T-helper 1 cell treated with Interleukin-12 subunit alpha and Interleukin-12 subunit beta and Interleukin-4 antibody, amounts not matched to agents 30 μg/mL and 1 μg/mL, for 36 hours (primary cell): ENCODE measurements at regions not wholly inside any gene's neighbourhood (a gene's known extent, or its start where the extent isn't known, plus 50 kb on each side); places are given as distances from the start of the nearest gene placed in this dataset.

Source experiments
- H3K27ac Mint-ChIP-seq: one replicate; pipeline ENCODE4 v1.8.0; 2021; ENCODE audit warnings: mild to moderate bottlenecking, mixed read lengths
- H3K27me3 Mint-ChIP-seq: one replicate; pipeline ENCODE4 v1.8.0; 2021; ENCODE audit warnings: low read depth, mixed read lengths
- H3K36me3 Mint-ChIP-seq: one replicate; pipeline ENCODE4 v1.8.0; 2021; ENCODE audit warnings: low read depth, mixed read lengths
- H3K4me1 Mint-ChIP-seq: one replicate; pipeline ENCODE4 v1.8.0; 2021; ENCODE audit warnings: low read depth, mixed read lengths
- H3K4me3 Mint-ChIP-seq: one replicate; pipeline ENCODE4 v1.8.0; 2021; ENCODE audit warnings: mild to moderate bottlenecking, moderate library complexity, mixed read lengths
- H3K9me3 Mint-ChIP-seq: one replicate; pipeline ENCODE4 v1.8.0; 2021; ENCODE audit warnings: mixed read lengths

DNA sequence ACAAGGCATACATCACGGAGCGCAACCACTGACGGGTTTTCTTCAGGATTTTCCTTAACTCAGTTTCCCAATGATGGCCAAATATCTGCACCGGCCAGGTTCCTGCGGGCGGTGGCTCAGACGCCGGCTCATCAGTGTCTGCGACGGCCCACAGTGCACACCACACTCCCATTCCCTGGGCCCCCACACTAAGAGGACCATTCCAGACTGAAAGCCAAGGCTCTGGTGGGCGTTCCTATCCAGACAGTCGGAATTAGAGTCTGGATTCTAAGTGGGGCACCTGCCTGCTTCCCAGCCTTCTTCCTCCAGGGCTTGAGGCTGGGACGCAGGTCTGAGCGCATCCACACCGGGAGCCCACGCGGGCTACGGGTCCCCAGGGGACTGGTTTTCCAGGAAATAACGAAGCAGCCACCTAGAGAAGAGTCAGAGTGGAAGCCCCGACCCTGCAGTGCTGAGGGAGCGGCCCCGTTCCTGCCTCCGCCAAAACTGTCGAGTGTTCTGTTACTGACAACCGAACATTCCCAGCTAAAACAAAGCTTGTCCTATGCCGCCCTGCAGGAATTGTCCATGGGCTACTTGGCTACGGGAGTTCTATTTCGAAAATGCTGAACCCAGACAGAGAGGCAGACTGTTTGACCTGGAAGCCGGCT is 75.3 kb downstream of the TMEM18 start:
- Mint-ChIP-seq H3K27ac (no peak overlapping the region), H3K4me3 (no peak overlapping the region), H3K27me3 (no peaks in the 10 kb centered on the region), H3K4me1 (no peaks in the 10 kb centered on the region), H3K36me3 (no peaks in the 10 kb centered on the region), H3K9me3 (no peaks in the 10 kb centered on the region)

DNA sequence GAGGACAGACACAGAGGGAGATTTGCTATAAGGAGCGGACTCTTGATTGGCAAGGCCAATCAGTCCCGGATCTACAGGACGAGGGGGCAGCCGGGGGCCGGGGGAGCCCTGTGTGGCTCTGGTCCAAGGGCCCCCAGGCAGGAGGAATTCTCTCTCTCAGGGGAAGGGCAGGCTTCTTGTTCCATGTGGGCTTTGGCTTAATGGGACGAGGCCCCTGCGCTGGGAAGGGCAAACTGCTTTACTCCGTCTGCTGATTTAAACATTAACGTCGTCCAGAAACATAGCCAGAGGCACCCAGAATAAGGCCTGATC is 75.9 kb downstream of the TMEM18 start:
- no peaks in the 10 kb centered on the region for H3K27me3 Mint-ChIP-seq
- H3K4me3 Mint-ChIP-seq = no peak overlapping the region
- no peaks in the 10 kb centered on the region for H3K4me1 Mint-ChIP-seq
- H3K27ac Mint-ChIP-seq = no peak overlapping the region
- H3K9me3 Mint-ChIP-seq = no peaks in the 10 kb centered on the region
- no peaks in the 10 kb centered on the region for H3K36me3 Mint-ChIP-seq

DNA sequence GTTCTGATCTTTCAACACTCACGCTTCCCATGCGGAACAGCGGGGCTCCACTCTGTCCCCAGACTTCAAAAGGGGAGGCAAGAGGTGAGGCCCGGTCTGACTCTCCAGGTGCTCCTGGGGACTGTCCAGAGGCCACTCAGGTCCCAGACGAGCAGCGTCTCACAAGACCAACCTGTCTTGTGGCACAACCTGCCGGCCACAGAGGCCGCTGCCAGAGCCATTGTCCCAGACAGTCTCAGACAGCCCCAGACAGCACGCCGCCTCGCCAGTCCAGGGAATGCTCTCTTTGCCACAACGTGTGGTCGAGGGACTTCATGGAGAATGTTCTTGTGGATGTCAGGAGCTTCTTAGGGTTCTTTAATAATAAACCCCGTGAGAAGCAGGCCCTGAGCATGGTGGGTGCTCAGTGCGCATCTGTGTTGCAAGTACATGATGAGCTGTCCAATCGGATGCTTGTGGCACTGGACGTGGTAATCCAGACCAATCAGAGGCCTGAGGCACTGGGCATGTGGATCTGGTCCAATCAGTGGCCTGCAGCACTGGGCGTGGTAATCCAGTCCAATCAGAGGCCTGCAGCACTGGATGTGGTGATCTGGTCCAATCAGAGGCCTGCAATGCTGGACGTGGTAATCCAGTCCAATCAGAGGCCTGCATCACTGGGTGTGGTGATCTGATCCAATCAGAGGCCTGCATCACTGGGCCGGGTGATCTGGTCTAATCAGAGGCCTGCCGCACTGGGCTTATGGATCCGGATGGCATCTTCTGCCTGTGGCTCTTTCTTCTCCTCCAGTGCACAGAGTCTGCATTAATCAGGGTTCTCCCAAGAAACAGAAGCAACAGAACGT is 76.4 kb downstream of the TMEM18 start:
- Mint-ChIP-seq H3K36me3 (no peaks in the 10 kb centered on the region), H3K4me1 (no peaks in the 10 kb centered on the region), H3K27ac (no peak overlapping the region)

DNA sequence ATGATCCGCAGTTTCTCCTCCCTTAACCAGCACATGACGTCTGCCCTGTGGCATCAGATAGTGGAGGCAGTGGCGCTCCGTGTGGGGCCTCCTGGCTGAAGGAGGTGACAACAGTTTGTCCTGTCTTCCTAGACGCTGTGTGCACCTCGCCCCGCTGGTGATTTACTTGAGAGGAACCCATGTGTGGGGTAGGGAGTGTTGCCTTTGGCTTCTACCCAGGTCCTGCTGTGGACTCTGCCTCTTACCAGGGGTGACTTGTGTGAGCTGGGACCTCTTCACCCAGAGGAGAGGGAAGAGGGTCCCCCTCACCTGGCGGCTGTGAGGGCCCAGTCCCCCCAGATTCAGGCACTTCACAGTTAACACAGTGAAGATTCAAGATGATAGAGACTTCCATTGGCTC is 77.6 kb downstream of the TMEM18 start:
- Mint-ChIP-seq H3K9me3 (no peaks in the 10 kb centered on the region), H3K27ac (no peak overlapping the region), H3K4me1 (no peaks in the 10 kb centered on the region), H3K27me3 (no peaks in the 10 kb centered on the region), H3K36me3 (no peaks in the 10 kb centered on the region), H3K4me3 (no peak overlapping the region)

More for the DNA sequence above, 76.4 kb downstream of the TMEM18 start:
- H3K27me3 Mint-ChIP-seq = no peaks in the 10 kb centered on the region
- H3K9me3 Mint-ChIP-seq = no peaks in the 10 kb centered on the region
- H3K4me3 Mint-ChIP-seq = no peak overlapping the region

DNA sequence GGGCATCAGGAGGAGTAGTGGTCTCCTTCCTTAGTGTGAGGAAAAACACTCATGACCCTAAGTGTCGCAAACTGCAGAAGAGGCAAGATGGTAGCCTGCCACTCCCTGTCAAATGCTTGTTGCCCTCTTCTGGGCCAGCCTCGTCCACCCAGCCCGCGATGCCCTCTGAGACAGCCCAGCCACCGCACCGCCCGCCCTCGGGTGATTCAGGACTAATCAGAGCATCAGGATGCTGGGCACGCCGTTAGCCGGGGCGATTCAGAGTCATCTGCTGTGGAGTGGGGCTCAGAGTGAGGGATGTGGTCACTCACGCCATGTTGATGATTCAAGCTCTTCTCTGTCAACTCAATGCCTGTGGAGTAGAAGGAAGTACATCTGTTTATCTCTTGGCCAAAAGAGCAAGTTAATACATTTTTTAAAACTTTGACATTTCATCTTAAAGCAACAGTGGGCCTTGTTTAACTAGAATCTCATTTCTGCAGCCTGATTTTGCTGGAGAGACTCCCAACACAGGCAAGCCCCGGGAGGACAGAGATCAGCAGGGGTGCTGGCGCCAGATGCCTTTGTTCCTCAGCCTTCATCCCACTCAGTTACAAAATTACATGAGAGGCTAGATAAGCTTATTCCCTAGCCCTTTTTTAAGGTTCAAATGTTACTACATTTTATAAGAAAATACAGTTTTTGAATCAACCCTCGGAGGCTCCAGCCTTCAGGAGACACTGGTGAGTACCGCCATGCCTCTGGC is 79.0 kb downstream of the TMEM18 start:
- no peaks in the 10 kb centered on the region for H3K36me3 Mint-ChIP-seq
- H3K27me3 Mint-ChIP-seq = no peaks in the 10 kb centered on the region
- H3K9me3 Mint-ChIP-seq = no peaks in the 10 kb centered on the region
- no peaks in the 10 kb centered on the region for H3K4me1 Mint-ChIP-seq
- no peak overlapping the region for H3K4me3 Mint-ChIP-seq
- no peak overlapping the region for H3K27ac Mint-ChIP-seq

DNA sequence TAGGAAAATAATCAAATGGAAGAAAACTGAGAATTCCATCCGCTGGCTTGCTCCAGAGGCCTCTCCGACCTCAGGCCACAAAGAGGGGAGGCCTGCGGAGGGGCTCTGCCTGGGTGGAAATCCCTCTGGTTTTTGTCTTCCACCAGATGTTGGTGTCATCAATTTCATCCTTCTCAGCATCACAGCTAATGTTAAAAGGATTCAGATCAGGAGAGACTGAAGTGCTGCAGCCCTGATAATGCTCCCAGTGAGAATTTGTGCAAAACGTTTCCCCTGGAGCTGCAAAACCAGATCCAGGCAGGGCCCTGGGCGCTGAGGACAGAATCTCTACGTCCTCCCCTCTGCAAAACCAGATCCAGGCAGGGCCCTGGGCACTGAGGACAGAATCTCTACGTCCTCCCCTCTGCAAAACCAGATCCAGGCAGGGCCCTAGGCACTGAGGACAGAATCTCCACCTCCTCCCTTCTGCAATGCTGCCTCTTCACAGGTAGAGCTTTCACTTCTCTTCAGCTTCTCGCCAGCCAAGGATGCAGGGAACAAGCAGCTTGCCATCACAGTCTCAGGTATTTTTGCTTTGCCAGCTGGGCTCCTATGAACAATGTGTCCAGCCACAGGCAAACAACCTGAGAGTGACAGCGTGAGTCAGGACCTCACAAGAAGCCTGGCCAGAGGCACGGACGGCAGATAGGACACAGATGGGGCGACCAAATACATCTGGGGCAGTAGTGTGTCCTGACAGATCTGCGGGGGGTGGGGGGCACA is 81.2 kb downstream of the TMEM18 start:
- peaks cover 6% of the 10 kb centered on the region for H3K27me3 Mint-ChIP-seq
- no peaks in the 10 kb centered on the region for H3K9me3 Mint-ChIP-seq
- no peak overlapping the region for H3K27ac Mint-ChIP-seq
- no peaks in the 10 kb centered on the region for H3K4me1 Mint-ChIP-seq
- H3K4me3 Mint-ChIP-seq = no peak overlapping the region
- H3K36me3 Mint-ChIP-seq = no peaks in the 10 kb centered on the region

DNA sequence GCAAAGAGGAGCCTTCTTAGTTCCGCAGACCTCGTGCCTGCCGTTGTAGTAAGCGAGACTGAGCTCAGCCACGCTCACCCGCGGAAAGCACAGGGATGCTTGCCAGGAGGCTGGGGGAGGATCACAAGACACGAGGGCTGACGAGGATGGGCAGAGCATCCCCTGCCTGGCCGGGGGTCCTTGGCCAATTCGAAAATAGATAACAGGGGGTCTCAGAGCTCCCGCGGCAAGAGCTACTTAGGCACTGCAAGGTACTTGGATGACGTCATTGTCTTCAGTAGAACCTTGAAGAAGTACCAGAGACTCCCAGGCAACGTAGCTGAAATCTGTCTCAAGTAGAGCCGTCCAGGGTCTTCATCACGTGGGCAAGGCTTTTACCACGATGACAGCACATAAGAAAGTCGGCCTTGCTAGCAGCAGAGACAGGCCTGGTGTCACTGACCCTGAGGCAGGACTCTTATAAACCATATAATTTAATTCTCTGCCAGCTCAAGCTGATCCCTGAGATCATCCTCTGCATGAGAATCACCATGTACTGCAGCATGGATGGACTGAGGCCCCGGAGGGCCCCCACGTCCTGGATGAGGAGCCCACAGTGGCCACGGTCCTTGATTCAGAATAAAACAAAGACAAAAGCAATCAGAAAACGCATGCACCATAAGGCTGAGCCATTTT is 81.9 kb downstream of the TMEM18 start:
- Mint-ChIP-seq H3K27me3 (peaks cover 6% of the 10 kb centered on the region), H3K4me3 (no peak overlapping the region), H3K36me3 (no peaks in the 10 kb centered on the region), H3K27ac (no peak overlapping the region), H3K4me1 (no peaks in the 10 kb centered on the region), H3K9me3 (no peaks in the 10 kb centered on the region)

DNA sequence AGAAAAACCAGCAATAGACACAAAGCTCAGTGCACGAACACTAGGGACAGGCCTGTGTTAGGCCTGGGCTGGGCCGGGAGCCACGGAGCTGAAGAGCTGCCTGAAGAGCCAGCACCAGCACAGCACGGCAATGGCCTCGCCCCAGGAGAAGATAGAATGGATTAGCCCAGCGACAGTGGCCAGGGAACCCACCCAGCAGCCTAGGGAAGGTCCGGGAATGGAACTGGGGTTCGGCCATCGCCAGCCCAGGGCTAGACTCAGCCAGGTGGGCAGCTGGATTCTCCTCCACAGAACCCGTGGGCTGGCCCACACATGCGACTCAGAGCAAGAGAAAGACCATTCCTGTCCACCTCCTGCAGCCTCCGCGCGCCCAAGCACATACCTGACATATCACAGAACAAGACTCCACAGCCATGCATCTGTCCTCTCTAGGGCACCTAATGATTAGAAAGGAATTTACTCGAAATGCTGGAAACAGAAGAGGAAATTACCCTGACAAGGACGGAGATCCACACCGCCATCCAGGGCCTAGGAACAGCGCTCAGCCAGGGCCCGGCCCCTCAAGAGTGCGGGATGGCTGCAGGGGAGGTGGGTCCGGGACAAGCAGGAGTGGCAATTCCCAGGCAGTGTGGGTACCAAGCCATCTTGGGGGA is 82.8 kb downstream of the TMEM18 start:
- no peak overlapping the region for H3K27ac Mint-ChIP-seq
- H3K36me3 Mint-ChIP-seq = no peaks in the 10 kb centered on the region
- H3K4me3 Mint-ChIP-seq = no peak overlapping the region
- no peaks in the 10 kb centered on the region for H3K4me1 Mint-ChIP-seq
- peaks cover 6% of the 10 kb centered on the region for H3K27me3 Mint-ChIP-seq
- no peaks in the 10 kb centered on the region for H3K9me3 Mint-ChIP-seq

DNA sequence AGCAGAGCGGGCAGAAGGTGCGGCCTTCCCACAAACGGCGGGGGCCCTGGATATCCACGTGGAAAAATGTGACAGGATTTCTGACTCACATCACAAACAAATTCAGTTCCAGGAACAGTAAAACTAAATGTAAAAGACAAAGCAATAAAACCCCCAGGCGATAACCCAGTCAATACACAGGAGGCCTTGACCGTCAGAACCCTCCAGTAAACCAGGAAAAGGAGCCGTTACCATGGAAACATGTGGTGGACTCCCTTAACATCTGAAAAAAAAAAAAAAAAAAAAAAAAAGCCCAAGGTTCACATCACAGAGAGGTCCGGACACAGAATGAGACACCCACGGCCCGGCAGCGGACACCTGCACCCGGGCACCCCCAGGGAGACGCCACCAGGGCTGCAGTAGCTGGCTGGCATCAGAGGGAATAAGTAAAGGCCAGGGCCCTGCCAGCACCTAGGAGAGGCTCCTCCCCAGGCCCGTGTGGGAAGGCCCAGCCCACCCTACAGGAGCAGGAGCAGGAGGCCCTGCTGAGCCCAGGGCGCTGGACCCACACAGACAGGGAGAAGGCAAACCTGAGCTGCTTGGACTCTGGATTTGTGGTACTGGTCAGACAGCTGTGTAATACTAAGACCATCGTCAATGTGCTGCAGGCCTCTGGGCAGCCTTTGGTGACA is 83.7 kb downstream of the TMEM18 start:
- H3K9me3 Mint-ChIP-seq = no peaks in the 10 kb centered on the region
- no peak overlapping the region for H3K4me3 Mint-ChIP-seq
- no peaks in the 10 kb centered on the region for H3K4me1 Mint-ChIP-seq
- H3K36me3 Mint-ChIP-seq = no peaks in the 10 kb centered on the region
- H3K27me3 Mint-ChIP-seq = peaks cover 6% of the 10 kb centered on the region
- H3K27ac Mint-ChIP-seq = no peak overlapping the region

DNA sequence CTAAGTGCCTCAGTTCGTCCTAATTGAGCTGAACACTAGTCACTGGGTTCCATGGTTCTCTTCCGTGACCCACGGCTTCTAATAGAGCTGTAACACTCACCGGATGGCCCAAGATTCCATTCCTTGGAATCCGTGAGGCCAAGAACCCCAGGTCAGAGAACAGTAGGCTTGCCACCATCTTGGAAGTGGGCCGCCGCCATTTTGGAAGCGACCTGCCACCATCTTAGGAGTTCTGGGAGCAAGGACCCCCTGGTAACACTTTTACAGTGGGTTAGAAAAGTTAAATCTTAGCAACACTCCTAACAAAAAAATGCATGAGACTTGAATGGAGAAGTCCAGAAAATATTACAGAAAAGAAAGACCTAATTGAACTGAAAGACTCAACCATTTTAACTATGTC is 84.5 kb downstream of the TMEM18 start:
- Mint-ChIP-seq H3K27ac (no peak overlapping the region), H3K9me3 (no peaks in the 10 kb centered on the region), H3K27me3 (peaks cover 6% of the 10 kb centered on the region), H3K36me3 (no peaks in the 10 kb centered on the region), H3K4me3 (no peak overlapping the region), H3K4me1 (no peaks in the 10 kb centered on the region)

DNA sequence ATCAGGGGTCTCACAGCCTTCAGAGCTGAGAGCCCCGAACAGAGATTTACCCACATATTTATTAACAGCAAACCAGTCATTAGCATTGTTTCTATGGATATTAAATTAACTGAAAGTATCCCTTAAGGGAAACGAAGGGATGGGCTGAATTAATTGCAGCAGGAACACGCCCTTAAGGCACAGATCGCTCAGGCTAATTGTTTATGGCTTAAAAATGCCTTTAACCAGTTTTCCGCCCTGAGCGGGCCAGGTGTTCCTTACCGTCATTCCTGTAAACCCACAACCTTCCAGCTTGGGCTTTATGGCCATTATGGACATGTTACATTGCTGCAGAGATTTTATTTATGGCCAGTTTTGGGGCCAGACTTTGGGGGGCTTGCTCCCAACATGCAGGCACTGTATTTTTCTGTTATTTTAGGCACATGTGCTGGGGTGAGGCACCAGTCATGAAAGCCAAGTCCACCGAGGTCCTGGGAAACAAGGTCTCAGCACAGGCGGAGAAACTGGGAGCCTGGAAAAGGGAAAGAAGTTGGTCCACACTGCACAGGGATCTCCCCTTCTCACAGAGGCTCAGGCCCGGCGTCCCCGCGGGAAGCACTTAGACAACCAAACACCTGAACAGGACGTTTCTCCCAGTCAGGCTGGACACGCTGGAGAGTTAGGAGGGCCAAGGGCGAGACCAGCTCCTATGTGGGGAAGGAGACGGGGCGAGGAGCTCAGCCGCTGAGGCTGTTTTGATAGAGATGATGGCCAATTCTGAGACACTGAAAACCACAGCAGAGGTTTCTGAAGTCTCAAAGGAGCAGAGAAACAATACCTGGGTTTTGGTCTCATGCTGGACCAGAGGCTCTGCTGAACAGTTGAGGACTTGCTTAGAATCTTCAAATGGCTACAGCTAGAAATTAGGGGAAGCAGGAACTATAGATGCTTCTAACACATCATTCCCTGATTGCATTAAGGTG is 86.7 kb downstream of the TMEM18 start:
- Mint-ChIP-seq H3K27ac (no peak overlapping the region), H3K9me3 (no peaks in the 10 kb centered on the region), H3K4me3 (no peak overlapping the region), H3K27me3 (peaks cover 15% of the 10 kb centered on the region), H3K4me1 (peaks cover 2% of the 10 kb centered on the region), H3K36me3 (no peaks in the 10 kb centered on the region)

DNA sequence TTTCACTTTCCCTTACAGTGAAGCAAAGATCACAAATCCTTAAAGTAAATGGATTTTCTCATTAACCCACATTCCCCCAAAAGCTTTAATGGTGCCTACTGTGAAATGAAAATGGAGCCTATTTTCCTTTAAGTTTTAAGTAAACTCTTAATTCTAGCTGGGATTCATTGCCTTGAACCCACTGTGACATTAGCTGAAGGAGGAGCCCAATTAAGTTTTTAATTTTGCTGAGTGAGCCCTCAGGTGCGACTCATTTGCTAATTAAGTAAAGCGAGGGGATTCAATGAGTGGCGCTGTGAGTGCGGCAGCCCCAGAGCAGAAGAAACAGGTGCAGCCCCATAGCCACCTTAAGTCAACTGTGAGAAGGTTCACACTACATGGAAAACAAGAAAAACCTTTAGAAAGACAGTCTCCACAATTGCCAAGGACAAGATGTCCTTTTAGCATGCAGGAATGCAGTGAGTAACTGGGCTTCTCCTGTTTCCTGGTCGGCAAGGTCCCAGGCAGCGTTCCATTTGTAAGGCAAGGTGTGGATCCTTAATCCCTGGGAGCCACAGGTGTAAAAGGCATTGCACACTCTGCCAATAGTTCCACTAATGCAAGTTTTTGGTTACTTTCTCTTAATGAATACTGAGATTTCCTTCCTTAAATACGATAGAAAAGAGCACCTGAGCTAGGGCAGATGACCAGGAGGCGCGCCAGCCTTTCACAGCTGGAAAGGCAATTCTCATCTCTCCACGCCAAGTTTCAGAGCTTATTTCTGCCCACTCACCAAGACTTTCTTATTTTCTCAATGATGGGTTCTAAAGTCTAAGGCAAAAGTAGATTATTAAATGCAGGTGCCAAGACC is 87.7 kb downstream of the TMEM18 start:
- Mint-ChIP-seq H3K4me3 (no peak overlapping the region), H3K9me3 (no peaks in the 10 kb centered on the region), H3K36me3 (no peaks in the 10 kb centered on the region), H3K4me1 (peaks cover 7% of the 10 kb centered on the region), H3K27me3 (peaks cover 20% of the 10 kb centered on the region), H3K27ac (no peak overlapping the region)
